HCT116 (cell line): ENCODE measurements at regions not wholly inside any gene's neighbourhood (a gene's known extent, or its start where the extent isn't known, plus 50 kb on each side); places are given as distances from the start of the nearest gene placed in this dataset.

Experiments
- ATAC-seq: fragments of 200-7000 bp; cut with Tn5 transposase; 2 replicates; pipeline ENCODE4 v1.9.1; 2020; ENCODE audit warnings: mild to moderate bottlenecking, moderate library complexity
- BruUV-seq: library from RNA; stranded (reverse); fragments of 400-500 nt; replicated peaks from 2 replicates; lab custom pipeline; 2021; lab: Mats Ljungman, UMichigan
- CTCF ChIA-PET: fragments of 300-600 bp; sonication (Branson Sonifier 250); formaldehyde crosslinking; loops from one replicate; lab custom pipeline; 2021; ENCODE audit warnings: antibody characterized with exemption; lab: Charles Lee
- POLR2A ChIA-PET: fragments of 300-600, 350-600 bp; sonication (Branson Sonifier 250); formaldehyde crosslinking; loops from one replicate; lab custom pipeline; 2021; ENCODE audit warnings: antibody characterized with exemption; lab: Charles Lee
- RAD21 ChIA-PET, 2 experiments: fragments of 300-600 bp; sonication (Branson Sonifier 250); formaldehyde crosslinking; loops; one replicate each; lab custom pipeline; 2023; ENCODE audit warnings: low total read pairs in 2 of 2; ENCODE audit not compliant: uncharacterized antibody in 2 of 2, unreplicated experiment in 2 of 2, low non-redundant PET in 1 of 2; lab: Charles Lee
- DNase-seq: peaks from one replicate; pipeline ENCODE4 v3.0.0-alpha.2; 2010; ENCODE audit warnings: low read depth, low spot score
- H2AFZ ChIP-seq: fragments of 200-600 bp; shearing (Covaris generic), sonication (generic); 2 replicates; pipeline ENCODE4 v1.6.1; 2017; ENCODE audit warnings: low read depth, mixed run types, mixed read lengths, antibody characterized with exemption, low read length; ENCODE audit not compliant: poor library complexity, severe bottlenecking
- H3K27ac ChIP-seq: 2 replicates; pipeline ENCODE4 v1.5.1; 2012; ENCODE audit warnings: low read depth, low read length
- H3K27me3 ChIP-seq: fragments of 200-600 bp; sonication (generic); 2 replicates; pipeline ENCODE4 v1.6.1; 2016; ENCODE audit warnings: mixed run types, low read length, mixed read lengths; ENCODE audit not compliant: insufficient read depth
- H3K36me3 ChIP-seq, 2 experiments: fragments of 200-500 bp in 1 of 2; fragments of 200-600 bp in 1 of 2; sonication (Bioruptor generic) in 1 of 2; sonication (generic) in 1 of 2; 2 replicates each; pipeline versions ENCODE4 v1.5.1 to v1.6.1; 2014 to 2016; ENCODE audit warnings: low read length in 2 of 2, inconsistent platforms in 1 of 2, mixed read lengths in 1 of 2, mixed run types in 1 of 2; ENCODE audit not compliant: insufficient read depth in 2 of 2, control insufficient read depth in 1 of 2
- H3K4me1 ChIP-seq, 2 experiments: fragments of 200-600 bp in 1 of 2; sonication (generic) in 1 of 2; 2 replicates each; pipeline versions ENCODE4 v1.5.1 to v1.6.1; 2012 to 2017; ENCODE audit warnings: low read length in 2 of 2, inconsistent platforms in 1 of 2, mild to moderate bottlenecking in 1 of 2, mixed read lengths in 1 of 2, mixed run types in 1 of 2, moderate library complexity in 1 of 2; ENCODE audit not compliant: insufficient read depth in 2 of 2, control insufficient read depth in 1 of 2
- H3K4me2 ChIP-seq: fragments of 200-600 bp; sonication (generic); 2 replicates; pipeline ENCODE4 v1.6.1; 2017; ENCODE audit warnings: mixed run types, low read length, mixed read lengths
- H3K4me3 ChIP-seq, 2 experiments: fragments of 200-600 bp in 1 of 2; sonication (generic) in 1 of 2; replicated peaks in 1 of 2; 2 replicates each; pipeline ENCODE4 v1.5.1; 2011 to 2016; ENCODE audit warnings: low read length in 2 of 2, control low read depth in 1 of 2, low read depth in 1 of 2, mild to moderate bottlenecking in 1 of 2, mixed read lengths in 1 of 2, mixed run types in 1 of 2
- H3K79me2 ChIP-seq: fragments of 200-600 bp; sonication (generic); 2 replicates; pipeline ENCODE4 v1.6.1; 2017; ENCODE audit warnings: mild to moderate bottlenecking, mixed run types, low read length, moderate library complexity, mixed read lengths; ENCODE audit not compliant: insufficient read depth
- H3K9ac ChIP-seq: fragments of 200-600 bp; sonication (generic); 2 replicates; pipeline ENCODE4 v1.6.1; 2016; ENCODE audit warnings: low read length, mixed read lengths
- H3K9me2 ChIP-seq: fragments of 200-600 bp; sonication (generic), shearing (Covaris generic); 2 replicates; pipeline ENCODE4 v1.6.1; 2017; ENCODE audit warnings: mixed run types, mild to moderate bottlenecking, moderate library complexity; ENCODE audit not compliant: insufficient read depth
- H3K9me3 ChIP-seq, 2 experiments: fragments of 200-500 bp in 1 of 2; fragments of 200-600 bp in 1 of 2; sonication (Bioruptor generic) in 1 of 2; sonication (generic) in 1 of 2; 2 replicates each; pipeline ENCODE4 v1.6.1; 2014 to 2017; ENCODE audit warnings: low read length in 2 of 2, mixed read lengths in 2 of 2, inconsistent platforms in 1 of 2, low read depth in 1 of 2, mild to moderate bottlenecking in 1 of 2, mixed run types in 1 of 2, moderate library complexity in 1 of 2; ENCODE audit not compliant: control insufficient read depth in 1 of 2, insufficient read depth in 1 of 2
- H4K20me1 ChIP-seq: fragments of 200-600 bp; sonication (generic), shearing (Covaris generic); 2 replicates; pipeline ENCODE4 v1.6.1; 2017; ENCODE audit warnings: mixed run types, mild to moderate bottlenecking, moderate library complexity; ENCODE audit not compliant: insufficient read depth
- ATF3 ChIP-seq: IDR thresholded peaks from 2 replicates; pipeline ENCODE4 v1.6.1; 2012
- CEBPB ChIP-seq: IDR thresholded peaks from 2 replicates; pipeline ENCODE4 v1.6.1; 2012; ENCODE audit warnings: low read depth
- CTCF ChIP-seq, 3 experiments: fragments of 200-600 bp in 1 of 3; sonication (generic) in 1 of 3; IDR thresholded peaks in 2 of 3; conservative IDR thresholded peaks in 1 of 3; 2 replicates each; pipeline ENCODE4 v1.5.1; 2012 to 2017; ENCODE audit warnings: low read depth in 2 of 3, low read length in 2 of 3, antibody characterized with exemption in 1 of 3, borderline replicate concordance in 1 of 3, control low read depth in 1 of 3, mild to moderate bottlenecking in 1 of 3, mixed read lengths in 1 of 3, mixed run types in 1 of 3, moderate library complexity in 1 of 3; ENCODE audit not compliant: insufficient read depth in 1 of 3
- EGR1 ChIP-seq: IDR thresholded peaks from 2 replicates; pipeline ENCODE4 v1.6.1; 2012; ENCODE audit warnings: low read depth
- ELF1 ChIP-seq: IDR thresholded peaks from 2 replicates; pipeline ENCODE4 v1.6.1; 2012; ENCODE audit warnings: low read depth, borderline replicate concordance
- EZH2 ChIP-seq: fragments of 200-600 bp; sonication (generic); IDR thresholded peaks from 2 replicates; pipeline ENCODE4 v1.6.1; 2017; ENCODE audit warnings: antibody characterized with exemption, mixed run types
- EZH2phosphoT487 ChIP-seq: fragments of 200-600 bp; IDR thresholded peaks from 2 replicates; pipeline ENCODE4 v1.6.1; 2018; ENCODE audit warnings: antibody characterized with exemption, borderline replicate concordance
- MAX ChIP-seq: IDR thresholded peaks from 2 replicates; pipeline ENCODE4 v1.6.1; 2012
- POLR2AphosphoS5 ChIP-seq: IDR thresholded peaks from 2 replicates; pipeline ENCODE4 v1.6.1; 2011; ENCODE audit warnings: mild to moderate bottlenecking, low read depth, low read length, moderate library complexity
- REST ChIP-seq: IDR thresholded peaks from 2 replicates; pipeline ENCODE4 v1.6.1; 2012; ENCODE audit warnings: low read depth
- SP1 ChIP-seq: IDR thresholded peaks from 2 replicates; pipeline ENCODE4 v1.6.1; 2012; ENCODE audit warnings: low read depth
- SRF ChIP-seq: IDR thresholded peaks from 2 replicates; pipeline ENCODE4 v1.6.1; 2012; ENCODE audit warnings: low read depth
- TCF7L2 ChIP-seq: IDR thresholded peaks from 2 replicates; pipeline ENCODE4 v1.7.0; 2011; ENCODE audit warnings: borderline replicate concordance, inconsistent platforms; ENCODE audit not compliant: insufficient read depth, insufficient read length; ENCODE audit errors: extremely low read depth
- ZFX ChIP-seq: fragments of 450-650 bp; IDR thresholded peaks from 2 replicates; pipeline ENCODE4 v1.6.1; 2017
- ZNF274 ChIP-seq: fragments of 200-500 bp; sonication (Bioruptor generic); IDR thresholded peaks from 2 replicates; pipeline ENCODE4 v1.6.1; 2014; ENCODE audit warnings: mild to moderate bottlenecking, low read depth, low read length, inconsistent platforms
- intact Hi-C: fragments of 100-400 bp; cut with micrococcal nuclease; formaldehyde crosslinking; loops from 2 replicates; pipeline ENCODE4 v1.10.0; 2022

GRCh38 chr5:77849308-77849900, 73.3 kb upstream of the TBCA start:
- no peak overlapping the region for H3K27ac ChIP-seq
- no peak for TF ChIP-seq EGR1
- no peak for TF ChIP-seq SRF
- no peak for TF ChIP-seq ZNF274
- no peak for TF ChIP-seq ELF1
- TF ChIP-seq ZFX, result no peak
- no peak for TF ChIP-seq SP1
- H3K27me3 ChIP-seq, result no peaks in the 10 kb centered on the region
- H2AFZ ChIP-seq, result no peak overlapping the region
- BruUV-seq, result no TSS peak
- no peak for DNase-seq
- no peaks in the 10 kb centered on the region for H3K79me2 ChIP-seq
- H3K9me2 ChIP-seq, result no peaks in the 10 kb centered on the region
- ChIA-PET RAD21 (no interaction called here), POLR2A (no interaction called here), CTCF (no interaction called here)
- no peak overlapping the region for H3K4me3 ChIP-seq
- H3K36me3 ChIP-seq, result no peaks in the 10 kb centered on the region
- no peaks in the 10 kb centered on the region for H4K20me1 ChIP-seq
- intact Hi-C loops, result no loop called here
- no peaks in the 10 kb centered on the region for H3K4me1 ChIP-seq
- H3K9me3 ChIP-seq, result no peaks in the 10 kb centered on the region
- no peak overlapping the region for H3K4me2 ChIP-seq
- no peak for ATAC-seq
- H3K9ac ChIP-seq, result no peak overlapping the region

GRCh38 chr5:77847814-77848290, 71.7 kb upstream of the TBCA start:
- Histone ChIP-seq H3K9me2 (no peaks in the 10 kb centered on the region), H3K4me2 (no peak overlapping the region), H3K79me2 (no peaks in the 10 kb centered on the region), H3K4me3 (no peak overlapping the region), H3K36me3 (no peaks in the 10 kb centered on the region), H3K9me3 (no peaks in the 10 kb centered on the region), H2AFZ (no peak overlapping the region), H4K20me1 (no peaks in the 10 kb centered on the region), H3K4me1 (no peaks in the 10 kb centered on the region), H3K9ac (no peak overlapping the region), H3K27ac (no peak overlapping the region), H3K27me3 (no peaks in the 10 kb centered on the region)
- intact Hi-C loops, result no loop called here
- RAD21 ChIA-PET, result no interaction called here
- POLR2A ChIA-PET, result no interaction called here
- ATAC-seq, result no peak
- no TSS peak for BruUV-seq
- DNase-seq, result no peak
- CTCF ChIA-PET, result no interaction called here
- no peak for TF ChIP-seq EZH2
- no peak for TF ChIP-seq CEBPB
- TF ChIP-seq REST, result no peak
- TF ChIP-seq CTCF (IDR thresholded peaks at IDR 0.05 in 2 of 3, conservative IDR thresholded peaks at IDR 0.05 in 1 of 3; ENCODE audit: borderline replicate concordance in 1 of 3, insufficient read depth in 1 of 3, low read depth in 2 of 3, low read length in 2 of 3), result no peak
- no peak for TF ChIP-seq ZNF274
- TF ChIP-seq EZH2phosphoT487, result no peak
- no peak for TF ChIP-seq EGR1
- TF ChIP-seq TCF7L2, result no peak
- TF ChIP-seq ELF1, result no peak
- TF ChIP-seq MAX, result no peak
- TF ChIP-seq POLR2AphosphoS5, result no peak
- TF ChIP-seq SRF, result no peak
- no peak for TF ChIP-seq ATF3
